Tibial artery (tissue), 4 donors: ENCODE measurements at regions not wholly inside any gene's neighbourhood (a gene's known extent, or its start where the extent isn't known, plus 50 kb on each side); places are given as distances from the start of the nearest gene placed in this dataset.

ENCODE experiments used
- DNase-seq, 2 donors: peaks; one replicate each; pipeline ENCODE4 v3.0.0-alpha.2; 2019
- H3K27ac ChIP-seq, 2 donors: fragments of 200-600 bp; sonication (generic) in 1 of 2; 1 replicate in 1 of 2; 2 replicates in 1 of 2; pipeline ENCODE4 v1.5.1; 2018 to 2019; ENCODE audit warnings: mild to moderate bottlenecking in 1 of 2
- H3K27me3 ChIP-seq, 2 donors: fragments of 200-600 bp; sonication (generic) in 1 of 2; one replicate each; pipeline versions ENCODE4 v1.5.1 to v1.6.0; 2016 to 2019
- H3K36me3 ChIP-seq, 3 donors: fragments of 200-600 bp; sonication (generic) in 2 of 3; one replicate each; pipeline ENCODE4 v1.5.1; 2016 to 2019; ENCODE audit warnings: mild to moderate bottlenecking in 2 of 3
- H3K4me1 ChIP-seq, 4 donors: fragments of 200-600 bp; sonication (generic) in 2 of 4; 1 replicate in 3 of 4; 2 replicates in 1 of 4; pipeline ENCODE4 v1.5.1; 2016 to 2019
- H3K4me3 ChIP-seq, 2 donors: fragments of 200-600 bp; sonication (generic) in 1 of 2; 1 replicate in 1 of 2; 2 replicates in 1 of 2; pipeline ENCODE4 v1.5.1; 2018 to 2019; ENCODE audit warnings: mild to moderate bottlenecking in 2 of 2
- H3K9me3 ChIP-seq, 3 donors: fragments of 200-600 bp; sonication (generic) in 1 of 3; one replicate each; pipeline ENCODE4 v1.5.1; 2016 to 2019
- intact Hi-C: fragments of 100-400 bp; cut with DNase I; formaldehyde crosslinking; loops from one replicate; pipeline ENCODE4 v1.15.0; 2023; ENCODE audit warnings: low total_unique reads
- TF ChIP-seq, protein P1 (sequence below), 2 experiments: fragments of 200-600 bp in 1 of 2; fragments of 450-650 bp in 1 of 2; IDR thresholded peaks; one replicate each; pipeline ENCODE4 v1.5.1; 2017 to 2019; ENCODE audit warnings: antibody characterized with exemption in 2 of 2, mild to moderate bottlenecking in 1 of 2, moderate library complexity in 1 of 2

DNA sequence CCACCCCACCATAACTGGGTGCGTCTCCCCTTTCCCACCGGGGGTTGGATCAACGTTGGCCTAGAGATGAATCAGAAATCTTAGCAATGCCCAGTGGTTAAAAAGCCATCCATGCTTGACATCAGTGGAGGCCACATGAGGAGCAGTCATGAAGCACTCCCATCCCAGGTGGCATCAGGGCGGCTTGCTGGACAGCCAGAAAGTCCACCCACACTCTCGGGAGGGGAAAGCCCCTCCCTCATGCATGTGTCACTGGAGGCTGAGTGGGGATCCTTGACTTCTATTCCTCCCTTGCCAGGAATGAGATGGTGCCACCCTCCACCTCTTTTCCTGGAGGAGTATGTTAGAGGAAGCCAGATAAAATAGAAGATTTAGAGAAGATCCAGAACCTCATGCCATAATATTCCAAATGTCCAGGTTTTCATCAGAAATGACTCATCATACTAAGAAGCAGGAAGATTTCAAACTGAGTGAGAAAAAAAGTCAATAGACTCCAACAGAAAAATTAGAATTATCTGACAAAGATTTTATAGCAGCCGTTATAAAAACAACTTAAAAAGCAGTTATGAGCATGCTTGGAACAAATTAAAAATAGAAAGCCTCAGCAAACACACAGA lies 507.1 kb upstream of the ID2 start:
- TF ChIP-seq, protein P1, sequence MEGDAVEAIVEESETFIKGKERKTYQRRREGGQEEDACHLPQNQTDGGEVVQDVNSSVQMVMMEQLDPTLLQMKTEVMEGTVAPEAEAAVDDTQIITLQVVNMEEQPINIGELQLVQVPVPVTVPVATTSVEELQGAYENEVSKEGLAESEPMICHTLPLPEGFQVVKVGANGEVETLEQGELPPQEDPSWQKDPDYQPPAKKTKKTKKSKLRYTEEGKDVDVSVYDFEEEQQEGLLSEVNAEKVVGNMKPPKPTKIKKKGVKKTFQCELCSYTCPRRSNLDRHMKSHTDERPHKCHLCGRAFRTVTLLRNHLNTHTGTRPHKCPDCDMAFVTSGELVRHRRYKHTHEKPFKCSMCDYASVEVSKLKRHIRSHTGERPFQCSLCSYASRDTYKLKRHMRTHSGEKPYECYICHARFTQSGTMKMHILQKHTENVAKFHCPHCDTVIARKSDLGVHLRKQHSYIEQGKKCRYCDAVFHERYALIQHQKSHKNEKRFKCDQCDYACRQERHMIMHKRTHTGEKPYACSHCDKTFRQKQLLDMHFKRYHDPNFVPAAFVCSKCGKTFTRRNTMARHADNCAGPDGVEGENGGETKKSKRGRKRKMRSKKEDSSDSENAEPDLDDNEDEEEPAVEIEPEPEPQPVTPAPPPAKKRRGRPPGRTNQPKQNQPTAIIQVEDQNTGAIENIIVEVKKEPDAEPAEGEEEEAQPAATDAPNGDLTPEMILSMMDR (IDR thresholded peaks at IDR 0.05) = no peak
- Histone ChIP-seq H3K36me3 (no peaks in the 10 kb centered on the region), H3K27me3 (no peaks in the 10 kb centered on the region), H3K4me3 (no peak overlapping the region), H3K4me1 (peaks cover 0 to 49% (median 19%) of the 10 kb centered on the region in 4 donors), H3K27ac (peak overlapping the region; percentile 64 to 66), H3K9me3 (peaks cover 0 to 7% (median 0%) of the 10 kb centered on the region in 3 donors)
- intact Hi-C loops = loop anchor here (5.0 kb wide), 1 partner anchor 43 kb away; no protein-coding TSS in a partner anchor
- DNase-seq = peak in 1 of 2 donors; percentile 78

GRCh38 chr2:8176887-8177286 lies 505.0 kb upstream of the ID2 start:
- Histone ChIP-seq H3K4me3 (no peak overlapping the region), H3K9me3 (peaks cover 0 to 12% (median 0%) of the 10 kb centered on the region in 3 donors), H3K4me1 (peaks cover 0 to 28% (median 13%) of the 10 kb centered on the region in 4 donors), H3K27ac (no peak overlapping the region), H3K27me3 (no peaks in the 10 kb centered on the region), H3K36me3 (no peaks in the 10 kb centered on the region)
- intact Hi-C loops = no loop called here
- DNase-seq = no peak
- TF ChIP-seq, protein P1 (IDR thresholded peaks at IDR 0.05) = no peak

DNA sequence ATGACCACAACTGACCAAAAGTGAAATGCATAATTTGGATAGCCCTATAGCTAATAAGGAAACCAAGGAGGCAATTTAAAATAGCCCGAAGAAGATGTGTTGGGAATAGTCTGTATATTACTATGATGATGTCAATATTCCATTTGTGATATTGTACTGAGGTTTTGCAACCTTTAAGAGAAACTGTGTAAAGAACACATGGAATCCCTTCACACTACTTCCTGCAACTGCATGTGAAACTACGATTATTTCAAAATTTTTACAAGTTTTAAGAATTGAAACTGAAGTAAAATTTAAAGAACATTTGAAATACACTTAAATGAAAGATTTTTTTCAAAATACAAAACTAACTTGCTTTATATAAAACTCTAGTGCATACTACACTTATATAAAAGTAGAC lies 504.3 kb upstream of the ID2 start:
- Histone ChIP-seq H3K27me3 (no peaks in the 10 kb centered on the region), H3K4me1 (peaks cover 0 to 24% (median 13%) of the 10 kb centered on the region in 4 donors), H3K27ac (no peak overlapping the region), H3K36me3 (no peaks in the 10 kb centered on the region), H3K9me3 (peaks cover 0 to 12% (median 0%) of the 10 kb centered on the region in 3 donors), H3K4me3 (no peak overlapping the region)
- DNase-seq = no peak
- TF ChIP-seq, protein P1 (IDR thresholded peaks at IDR 0.05) = no peak
- intact Hi-C loops = no loop called here

- Histone ChIP-seq H3K4me1 (peaks cover 0 to 18% (median 13%) of the 10 kb centered on the region in 4 donors), H3K9me3 (peaks cover 0 to 12% (median 0%) of the 10 kb centered on the region in 3 donors), H3K4me3 (no peak overlapping the region), H3K36me3 (no peaks in the 10 kb centered on the region), H3K27ac (no peak overlapping the region), H3K27me3 (no peaks in the 10 kb centered on the region)
- TF ChIP-seq, protein P1 (IDR thresholded peaks at IDR 0.05) = no peak
- no peak for DNase-seq
- intact Hi-C loops = no loop called here
These were observed 502.9 kb upstream of the ID2 start for GRCh38 chr2:8178911-8179310.

- Histone ChIP-seq H3K9me3 (no peaks in the 10 kb centered on the region), H3K27ac (no peak overlapping the region), H3K27me3 (no peaks in the 10 kb centered on the region), H3K4me3 (no peak overlapping the region), H3K36me3 (no peaks in the 10 kb centered on the region), H3K4me1 (peaks cover 0 to 7% (median 0%) of the 10 kb centered on the region in 4 donors)
- intact Hi-C loops = no loop called here
- TF ChIP-seq, protein P1 (IDR thresholded peaks at IDR 0.05) = no peak
- DNase-seq = no peak
These were observed 492.5 kb upstream of the ID2 start for GRCh38 chr2:8189316-8189715.
